Upper lobe of right lung (tissue), 1 donor: ENCODE measurements at regions not wholly inside any gene's neighbourhood (a gene's known extent, or its start where the extent isn't known, plus 50 kb on each side); places are given as distances from the start of the nearest gene placed in this dataset.

Source experiments
- ATAC-seq: fragments of 200-7000 bp; cut with Tn5 transposase; one replicate; pipeline ENCODE4 v1.9.1; 2020; ENCODE audit warnings: mild to moderate bottlenecking, moderate library complexity
- DNase-seq: peaks from one replicate; pipeline ENCODE4 v3.0.0-alpha.2; 2020
- H3K27ac ChIP-seq: fragments of 200-600 bp; one replicate; pipeline ENCODE4 v1.8.0; 2022
- H3K27me3 ChIP-seq: fragments of 200-600 bp; one replicate; pipeline ENCODE4 v1.8.0; 2022; ENCODE audit warnings: mild to moderate bottlenecking
- H3K36me3 ChIP-seq: fragments of 200-600 bp; one replicate; pipeline ENCODE4 v1.8.0; 2022
- H3K4me1 ChIP-seq: fragments of 200-600 bp; one replicate; pipeline ENCODE4 v1.8.0; 2022
- H3K4me3 ChIP-seq: fragments of 200-600 bp; one replicate; pipeline ENCODE4 v1.8.0; 2022; ENCODE audit warnings: mild to moderate bottlenecking
- H3K9me3 ChIP-seq: fragments of 200-600 bp; one replicate; pipeline ENCODE4 v1.8.0; 2022
- CTCF ChIP-seq: fragments of 200-600 bp; IDR thresholded peaks from one replicate; pipeline ENCODE4 v1.8.0; 2022; ENCODE audit warnings: antibody characterized with exemption
- intact Hi-C: fragments of 100-400 bp; cut with DNase I; formaldehyde crosslinking; loops from one replicate; pipeline ENCODE4 v1.11.0; 2022
- donor health status: DM: no; HTN: yes; CAD: no; lungs with severe emphysema.

- Histone ChIP-seq H3K27me3 (peaks cover 16% of the 10 kb centered on the region), H3K9me3 (no peaks in the 10 kb centered on the region), H3K36me3 (no peaks in the 10 kb centered on the region), H3K4me1 (no peaks in the 10 kb centered on the region), H3K4me3 (no peak overlapping the region), H3K27ac (no peak overlapping the region)
- no peak for TF ChIP-seq CTCF
- intact Hi-C loops, result no loop called here
- DNase-seq (no peak), ATAC-seq (no peak)
These were observed 1026.6 kb downstream of the BRD1 start for GRCh38 chr22:48800886-48801607.

GRCh38 chr22:48800036-48800885, 1027.4 kb downstream of the BRD1 start:
- DNase-seq (peak; percentile 51), ATAC-seq (no peak)
- H3K27ac ChIP-seq, result no peak overlapping the region
- intact Hi-C loops, result no loop called here
- H3K4me3 ChIP-seq, result no peak overlapping the region
- no peak for TF ChIP-seq CTCF
- no peaks in the 10 kb centered on the region for H3K36me3 ChIP-seq
- peaks cover 16% of the 10 kb centered on the region for H3K27me3 ChIP-seq
- H3K4me1 ChIP-seq, result no peaks in the 10 kb centered on the region
- H3K9me3 ChIP-seq, result no peaks in the 10 kb centered on the region

GRCh38 chr22:48799227-48799970, 1028.3 kb downstream of the BRD1 start:
- TF ChIP-seq CTCF, result no peak
- H3K9me3 ChIP-seq, result no peaks in the 10 kb centered on the region
- H3K4me3 ChIP-seq, result no peak overlapping the region
- ATAC-seq, result no peak
- H3K27me3 ChIP-seq, result peaks cover 10% of the 10 kb centered on the region
- no peak overlapping the region for H3K27ac ChIP-seq
- no peak for DNase-seq
- intact Hi-C loops, result no loop called here
- no peaks in the 10 kb centered on the region for H3K4me1 ChIP-seq
- no peaks in the 10 kb centered on the region for H3K36me3 ChIP-seq

DNA sequence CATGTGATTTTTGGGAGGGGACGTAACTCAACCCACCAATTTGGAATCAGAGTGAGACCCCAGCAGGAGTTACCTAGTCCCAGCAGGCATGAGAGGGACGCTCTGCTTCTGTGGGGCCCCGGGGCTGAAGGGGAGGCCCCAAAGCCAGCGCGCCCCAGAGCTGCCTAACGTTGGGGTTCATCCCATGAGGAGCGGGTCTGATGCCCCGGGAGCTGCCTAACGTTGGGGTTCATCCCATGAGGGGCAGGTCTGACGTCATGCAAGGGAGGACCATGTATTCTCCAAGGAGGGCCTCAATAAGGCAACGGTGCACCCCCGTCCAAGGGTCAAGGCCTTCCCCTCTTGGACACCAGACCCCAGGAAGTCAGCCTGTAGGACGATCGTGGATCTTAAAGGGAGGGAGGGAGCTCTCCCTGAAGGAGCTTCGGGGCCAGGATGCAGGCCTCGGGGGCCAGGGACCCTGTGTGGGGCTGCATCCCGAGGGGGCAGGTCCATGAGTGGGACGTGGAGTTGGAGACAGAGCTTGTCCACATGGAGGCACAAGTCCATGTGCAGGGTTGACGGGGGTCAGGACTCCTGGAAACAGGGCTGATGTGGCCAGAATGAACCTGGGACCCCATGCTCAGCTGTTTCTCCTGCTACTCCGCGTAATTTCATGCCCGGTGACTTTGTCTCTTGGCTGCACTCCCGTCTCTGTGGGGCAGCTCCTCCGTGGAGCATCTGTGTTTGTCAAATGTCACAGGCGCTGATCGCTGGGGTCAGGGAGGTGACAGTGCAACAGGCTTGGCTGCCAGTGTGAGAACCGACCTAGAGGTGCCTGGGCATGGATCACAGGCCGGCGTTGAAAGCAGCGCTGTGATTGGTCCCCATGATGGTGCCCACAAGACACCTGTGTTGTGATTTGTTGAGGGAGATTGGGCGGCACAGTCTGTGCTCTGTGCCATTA, 1029.1 kb downstream of the BRD1 start:
- DNase-seq, result no peak
- Histone ChIP-seq H3K36me3 (no peaks in the 10 kb centered on the region), H3K27ac (no peak overlapping the region), H3K9me3 (no peaks in the 10 kb centered on the region), H3K27me3 (peaks cover 6% of the 10 kb centered on the region), H3K4me3 (no peak overlapping the region), H3K4me1 (no peaks in the 10 kb centered on the region)
- ATAC-seq, result no peak
- TF ChIP-seq CTCF, result no peak
- intact Hi-C loops, result no loop called here

- intact Hi-C loops, result no loop called here
- H3K9me3 ChIP-seq, result no peaks in the 10 kb centered on the region
- no peak overlapping the region for H3K4me3 ChIP-seq
- peaks cover 6% of the 10 kb centered on the region for H3K27me3 ChIP-seq
- H3K4me1 ChIP-seq, result no peaks in the 10 kb centered on the region
- H3K27ac ChIP-seq, result no peak overlapping the region
- no peak for TF ChIP-seq CTCF
- DNase-seq (no peak), ATAC-seq (no peak)
- no peaks in the 10 kb centered on the region for H3K36me3 ChIP-seq
These were observed 1029.9 kb downstream of the BRD1 start for GRCh38 chr22:48797731-48798130.
